ENCODE measurements at regions not wholly inside any gene's neighbourhood (a gene's known extent, or its start where the extent isn't known, plus 50 kb on each side); places are given as distances from the start of the nearest gene placed in this dataset.
"Not testable (repeated sequence)": the region's sequence is repeated elsewhere in the genome, so short reads cannot be mapped to it uniquely, and the experiment has no call there.

DNA sequence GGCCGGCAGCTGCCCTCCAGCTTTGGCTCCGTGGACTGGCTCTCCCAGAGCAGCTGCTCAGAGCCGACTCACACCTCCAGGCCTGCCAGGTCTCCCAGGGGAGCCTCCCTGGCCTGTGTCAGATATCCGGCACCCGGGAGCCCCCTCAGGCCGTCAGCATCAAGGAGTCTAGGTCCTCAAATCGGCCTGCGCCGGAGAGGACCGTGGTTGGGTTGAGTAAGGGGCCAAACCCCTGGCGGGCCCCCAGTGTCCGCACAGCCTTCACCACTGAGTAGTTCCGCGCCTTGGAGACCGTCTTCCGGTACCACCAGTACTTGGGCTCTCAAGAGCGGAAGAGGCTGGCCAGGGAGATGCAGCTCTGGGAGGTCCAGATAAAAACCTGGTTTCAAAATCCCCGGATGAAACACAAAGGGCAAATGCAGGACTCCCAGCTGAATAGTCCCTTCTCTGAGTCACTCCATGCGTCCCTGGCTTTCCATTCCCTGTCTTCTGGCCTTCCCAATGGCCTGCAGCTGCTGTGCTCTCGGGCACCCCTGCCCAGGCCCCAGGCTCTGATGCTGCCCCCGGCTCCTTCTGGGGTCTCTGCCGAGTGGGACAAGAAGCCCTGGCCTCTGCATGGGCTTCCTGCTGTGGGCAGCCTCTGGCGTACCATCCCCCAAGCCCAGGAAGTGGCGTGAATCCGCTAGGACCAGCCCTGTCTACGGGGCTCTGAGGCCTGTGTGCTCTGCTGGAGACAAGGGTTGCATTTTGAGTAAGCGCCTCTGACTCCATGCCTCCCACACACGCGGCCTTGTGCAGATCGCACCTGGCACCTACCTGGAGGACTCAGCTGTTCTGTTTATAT lies 245.1 kb upstream of the ATXN7L3B start:
- no peak for DNase-seq

DNA sequence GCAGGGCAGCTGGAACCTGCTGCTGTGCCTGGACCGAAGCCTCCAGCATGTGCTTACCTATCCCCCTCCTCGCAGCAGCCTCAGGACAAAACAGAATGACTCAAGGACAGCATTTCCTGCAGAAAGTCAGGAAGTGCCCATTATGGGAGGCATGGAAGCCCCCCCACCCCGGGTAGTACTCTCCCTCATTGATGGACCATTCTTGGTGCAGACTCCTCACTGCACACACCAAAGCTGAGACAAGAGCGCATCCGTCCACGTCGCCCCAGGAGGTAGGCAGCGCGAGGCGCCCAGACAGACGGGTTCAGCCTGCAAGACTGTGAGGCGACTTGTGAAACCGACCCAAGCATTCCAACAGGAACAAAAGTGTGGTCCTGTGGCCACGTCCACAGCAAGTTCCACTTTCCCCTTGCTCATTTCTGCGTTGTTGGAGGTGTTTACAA lies 243.9 kb upstream of the ATXN7L3B start:
- DNase-seq, result no peak

DNA sequence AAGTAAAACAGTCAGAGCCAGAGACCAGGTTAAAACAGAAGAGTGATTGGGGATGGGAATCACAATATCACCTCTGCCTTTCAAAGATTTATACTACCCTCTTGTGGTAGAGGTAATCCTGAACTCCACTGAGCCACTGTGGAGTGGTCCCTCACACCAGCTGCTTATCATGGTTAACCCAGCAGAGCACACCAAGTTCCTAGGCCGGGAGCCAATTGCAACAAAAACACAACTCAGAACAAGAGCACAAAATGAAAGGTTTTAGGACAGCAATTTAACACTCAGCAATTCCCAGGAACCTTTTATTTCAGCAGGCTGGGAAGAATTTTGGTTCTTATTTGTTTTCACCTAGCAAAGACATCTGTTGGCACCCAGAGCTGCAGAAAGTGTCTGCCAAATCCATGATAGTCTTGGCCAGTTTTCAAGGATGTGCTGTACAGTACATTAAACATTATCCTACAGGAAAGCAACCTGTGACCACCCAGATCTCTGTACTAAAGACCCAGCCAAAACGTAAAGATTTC lies 220.5 kb upstream of the ATXN7L3B start:
- no peak for DNase-seq

DNA sequence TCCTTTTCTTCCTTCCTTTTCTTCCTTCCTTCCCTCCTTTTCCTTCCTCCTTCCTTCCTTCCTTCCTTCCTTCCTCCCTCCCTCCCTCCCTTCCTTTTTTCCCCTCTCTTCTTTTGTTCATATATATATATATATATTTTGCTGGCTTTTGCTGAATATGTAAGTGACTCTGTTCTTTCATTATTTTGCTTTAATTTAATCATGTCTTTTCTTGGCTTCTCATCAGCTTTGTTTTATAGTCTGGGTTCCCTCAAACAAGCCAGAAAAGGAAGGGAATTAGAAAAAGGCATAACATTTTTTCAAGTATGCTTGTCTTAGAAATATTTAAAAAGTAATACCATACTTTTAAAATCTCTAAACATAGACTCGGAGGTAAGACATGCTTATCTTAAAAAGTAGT lies 219.9 kb upstream of the ATXN7L3B start:
- DNase-seq, result no peak

DNA sequence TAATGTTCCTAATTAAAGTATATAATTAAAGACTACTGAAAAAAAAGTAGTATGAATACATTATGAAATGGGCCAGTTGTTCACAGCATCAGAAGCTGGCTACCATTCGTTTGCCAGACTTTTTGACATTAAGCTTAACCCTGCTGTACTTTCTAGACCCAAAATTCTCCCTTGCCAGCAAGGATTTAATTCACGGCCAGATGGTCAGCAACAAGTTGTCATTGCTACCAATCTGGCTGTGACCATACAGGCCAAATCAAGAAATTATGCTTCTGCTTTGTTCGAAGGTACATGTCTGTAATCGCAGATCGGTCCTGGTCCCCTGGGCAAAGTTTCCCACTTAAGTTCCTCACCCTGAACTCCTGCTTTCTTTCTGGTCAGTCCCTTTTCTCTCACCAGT lies 217.7 kb upstream of the ATXN7L3B start:
- DNase-seq, result no peak

DNA sequence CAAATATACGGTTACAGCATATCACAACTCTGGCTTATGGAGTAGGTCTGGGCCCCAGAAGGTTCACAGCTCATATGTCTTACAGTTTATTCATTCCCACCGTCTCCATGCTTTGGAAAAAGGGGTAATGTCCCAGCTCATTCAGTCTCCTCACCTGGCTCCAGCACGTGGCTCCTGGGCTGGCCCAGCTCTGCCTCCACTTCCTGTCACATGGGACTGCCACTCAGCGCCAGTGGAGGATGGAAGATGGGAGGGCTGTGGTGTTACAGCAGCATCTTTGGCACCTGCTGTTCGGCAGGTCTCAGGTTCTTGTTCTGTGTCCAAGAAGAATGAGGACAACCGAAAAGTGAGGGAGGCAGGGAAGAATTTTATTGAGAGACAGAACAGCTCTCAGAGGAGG lies 216.3 kb upstream of the ATXN7L3B start:
- DNase-seq, result no peak

DNA sequence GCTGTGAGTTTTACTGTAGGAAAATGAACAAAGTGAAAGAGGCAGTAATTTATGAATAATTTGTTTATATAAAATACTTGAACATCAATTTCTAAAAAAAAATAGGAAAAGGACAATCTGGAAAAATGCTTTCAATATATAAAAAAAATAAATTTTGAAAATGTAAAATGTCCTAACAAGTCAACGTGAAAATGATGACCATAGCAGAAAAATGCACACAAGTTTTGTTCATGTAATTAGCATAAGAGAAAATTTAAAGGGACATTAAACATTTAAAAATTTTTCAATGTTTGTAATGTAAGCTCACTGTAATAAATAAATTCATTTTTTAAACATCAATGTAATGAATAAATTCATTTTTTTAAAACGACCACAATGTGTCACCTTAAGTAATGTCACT lies 214.8 kb upstream of the ATXN7L3B start:
- no peak for DNase-seq

DNA sequence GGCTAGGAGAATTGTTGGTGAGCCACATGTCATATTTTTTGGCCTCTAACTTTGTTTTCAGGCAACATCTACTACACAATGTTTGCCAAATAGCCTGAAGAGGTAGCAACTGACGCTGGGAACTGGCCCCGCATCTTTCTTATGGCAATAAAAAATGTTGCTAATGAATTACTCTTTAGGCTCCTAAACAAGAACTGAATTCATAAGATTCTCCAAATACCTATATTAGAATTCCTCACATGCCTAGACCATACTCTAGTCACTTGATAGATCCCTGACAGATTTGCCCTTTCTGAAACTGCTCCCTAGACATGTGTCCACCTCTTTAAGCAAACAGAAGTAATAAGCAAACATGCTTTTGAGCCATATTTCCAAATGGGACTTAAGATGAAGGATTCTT lies 209.0 kb upstream of the ATXN7L3B start:
- DNase-seq, result peak; percentile 8

DNA sequence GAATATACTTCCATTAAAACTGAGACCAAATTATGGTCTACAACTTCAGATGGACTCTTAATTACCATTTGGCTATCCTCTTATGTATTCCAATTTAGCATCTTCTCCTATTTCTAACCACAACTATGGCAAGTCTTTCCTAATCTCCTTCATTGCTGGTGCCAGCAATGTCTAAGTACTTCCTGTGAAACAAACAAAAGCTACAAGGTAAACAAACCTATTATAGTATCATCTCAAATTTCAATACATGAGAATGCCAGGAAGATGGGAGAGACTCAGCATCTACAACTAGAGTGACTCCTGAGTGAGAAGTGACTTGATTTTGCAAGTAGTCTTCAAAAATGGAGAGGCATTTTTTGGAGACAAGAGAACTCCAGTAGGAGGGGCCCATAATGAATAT lies 202.9 kb upstream of the ATXN7L3B start:
- DNase-seq, result no peak

DNA sequence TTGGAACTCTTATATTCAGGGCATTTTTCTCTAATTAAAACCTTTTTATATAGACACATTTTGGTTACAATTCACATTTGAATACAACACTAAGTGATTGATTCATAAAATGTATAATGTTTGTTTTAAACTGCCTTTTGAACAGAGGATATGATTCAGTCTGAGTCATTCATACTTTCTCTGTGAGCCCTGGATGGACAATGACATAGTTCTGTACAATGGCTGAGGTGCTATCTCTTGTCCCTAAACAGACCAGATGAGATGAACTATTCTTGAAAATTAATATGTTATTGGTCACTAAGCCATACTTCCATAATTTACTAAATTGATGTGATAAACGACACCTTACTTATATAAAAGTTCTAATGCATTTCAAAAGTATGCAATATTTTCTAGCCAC lies 199.7 kb upstream of the ATXN7L3B start:
- peak; percentile 64 for DNase-seq

DNA sequence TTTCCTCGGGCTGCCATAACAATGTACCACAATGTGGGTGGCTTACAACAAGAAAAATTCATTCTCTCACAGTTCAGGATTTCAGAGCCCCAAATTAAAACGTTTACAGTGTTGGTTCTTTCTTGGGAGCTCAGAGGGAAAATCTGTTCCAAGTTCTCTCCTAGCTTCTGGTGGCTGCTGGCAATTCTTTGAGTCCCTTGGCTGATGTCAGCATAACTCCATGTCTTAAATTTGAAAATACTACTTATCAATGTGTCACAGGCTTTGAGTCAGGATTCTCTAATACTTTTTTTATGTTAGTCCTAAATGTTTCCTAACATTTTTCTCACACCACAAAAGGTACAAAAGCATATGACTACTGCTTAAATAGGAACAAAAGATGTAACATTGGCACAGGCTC lies 198.4 kb upstream of the ATXN7L3B start:
- no peak for DNase-seq

DNA sequence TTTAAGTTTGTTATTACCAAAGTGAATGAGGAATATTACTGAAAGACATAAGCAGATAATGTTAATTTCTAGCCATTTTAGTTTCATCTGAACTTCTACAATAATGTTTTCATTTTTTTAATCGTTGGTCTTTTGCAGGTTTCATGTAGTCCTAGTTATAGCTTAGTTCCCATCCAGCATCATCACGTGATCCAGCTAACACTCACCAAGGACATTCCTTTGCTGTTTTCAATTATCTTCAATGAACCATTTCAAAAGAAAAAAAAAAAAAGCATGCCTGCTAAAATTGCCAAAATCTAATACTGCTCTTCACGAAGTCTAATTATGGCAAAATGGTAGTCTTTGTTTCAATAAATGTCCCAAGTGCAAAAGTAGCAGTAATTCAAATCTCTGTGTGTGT lies 187.7 kb upstream of the ATXN7L3B start:
- DNase-seq, result peak; percentile 23

DNA sequence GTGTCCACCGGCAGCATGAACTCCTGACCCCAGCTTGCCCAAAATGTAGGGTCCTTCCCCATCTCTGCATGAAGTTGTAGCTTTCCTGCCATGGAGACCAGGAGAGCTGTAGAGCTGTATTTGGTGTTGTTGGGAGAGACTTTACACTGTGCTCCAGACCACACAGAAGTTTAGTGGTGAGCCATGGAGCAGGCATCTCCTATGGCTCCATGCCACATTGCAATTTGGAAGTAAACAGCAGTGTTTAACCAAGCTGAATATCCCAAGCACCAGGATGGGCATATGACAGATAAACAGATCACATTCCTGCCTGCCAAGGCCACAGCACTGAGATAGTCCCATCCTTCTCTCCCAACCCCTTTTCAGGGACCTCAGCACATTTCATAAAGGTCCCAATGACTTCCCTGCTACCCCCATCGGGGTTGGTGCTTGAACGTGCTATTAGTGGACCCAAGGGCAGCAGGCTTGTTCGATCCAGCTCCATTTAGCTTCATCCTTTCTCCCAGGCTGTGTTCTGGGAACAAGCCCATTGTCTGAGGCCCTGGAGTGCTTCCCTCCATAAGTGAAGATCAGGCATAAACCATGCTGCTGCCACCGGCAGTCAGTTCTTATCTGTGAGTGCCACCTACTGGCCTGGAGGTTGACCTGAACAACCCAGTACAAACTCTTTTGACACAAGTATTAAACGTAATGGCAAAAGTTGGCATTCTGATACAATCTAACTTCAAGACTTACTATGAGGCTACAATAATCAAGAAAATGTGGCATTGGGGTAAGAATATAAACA lies 172.3 kb upstream of the ATXN7L3B start:
- DNase-seq, result peak; percentile 59

DNA sequence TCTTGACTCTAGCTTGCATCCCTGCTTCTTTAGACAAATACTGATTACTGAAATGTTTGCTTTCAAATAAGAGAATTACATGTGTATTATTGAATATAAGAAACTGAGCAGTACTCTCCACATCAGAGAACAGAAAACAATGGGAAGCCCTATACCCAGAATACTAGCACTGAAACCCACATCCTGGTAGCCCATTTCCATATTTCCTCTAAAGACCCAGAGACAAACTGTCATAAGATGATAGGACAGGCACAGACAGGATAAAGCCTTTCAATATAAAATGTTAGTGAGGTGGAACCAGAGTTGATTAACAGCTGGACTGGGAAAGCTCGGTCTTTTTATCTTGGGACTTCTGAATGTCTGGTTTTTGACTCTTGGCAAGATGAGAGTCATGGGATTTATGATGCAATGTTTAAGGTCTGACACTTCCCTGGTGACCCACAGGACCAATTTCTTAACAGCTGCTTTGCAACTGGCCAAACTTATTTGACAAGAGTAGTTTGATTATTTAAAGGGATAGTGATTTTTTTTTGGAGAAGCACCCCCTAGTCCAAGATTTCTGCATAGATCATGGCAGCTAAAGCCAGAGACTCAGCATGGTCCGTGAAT lies 166.9 kb upstream of the ATXN7L3B start:
- DNase-seq, result no peak

DNA sequence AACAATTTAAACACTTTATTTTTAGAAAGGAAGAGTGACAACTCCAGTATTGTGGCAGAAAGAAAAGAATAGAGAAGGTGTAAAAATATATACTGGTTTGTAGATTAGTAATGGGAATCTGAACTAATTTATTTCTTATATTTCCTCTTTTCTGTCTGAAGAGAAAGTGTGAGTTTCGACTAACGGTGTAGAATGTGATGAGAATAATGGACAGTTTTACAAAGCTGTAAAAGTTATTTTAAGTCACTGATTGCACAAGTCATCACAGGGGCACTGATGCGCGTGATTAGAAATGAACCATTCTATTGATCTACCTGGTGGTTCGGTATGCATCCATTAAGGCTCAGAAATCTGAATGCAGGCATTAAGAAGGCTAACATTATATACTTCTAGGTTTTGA lies 158.5 kb upstream of the ATXN7L3B start:
- DNase-seq, result no peak

DNA sequence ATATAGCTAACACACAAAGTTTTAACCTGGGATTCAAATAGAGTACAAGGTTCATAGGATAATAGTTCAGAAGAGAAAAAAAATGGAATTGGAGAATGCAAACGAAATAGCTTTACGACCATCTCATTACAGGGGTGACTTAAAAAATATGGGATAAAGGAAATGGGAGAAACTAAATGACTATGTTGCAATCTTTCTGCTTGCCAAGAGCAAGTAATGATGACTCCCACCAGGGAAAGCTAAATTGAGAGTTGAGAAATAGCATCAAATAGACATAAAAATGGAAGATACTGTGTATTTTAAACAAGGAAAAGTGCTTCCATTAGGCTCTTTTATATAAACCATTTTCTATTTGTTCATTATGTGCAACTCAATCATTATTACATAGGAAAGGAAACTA lies 155.7 kb upstream of the ATXN7L3B start:
- DNase-seq, result no peak

DNA sequence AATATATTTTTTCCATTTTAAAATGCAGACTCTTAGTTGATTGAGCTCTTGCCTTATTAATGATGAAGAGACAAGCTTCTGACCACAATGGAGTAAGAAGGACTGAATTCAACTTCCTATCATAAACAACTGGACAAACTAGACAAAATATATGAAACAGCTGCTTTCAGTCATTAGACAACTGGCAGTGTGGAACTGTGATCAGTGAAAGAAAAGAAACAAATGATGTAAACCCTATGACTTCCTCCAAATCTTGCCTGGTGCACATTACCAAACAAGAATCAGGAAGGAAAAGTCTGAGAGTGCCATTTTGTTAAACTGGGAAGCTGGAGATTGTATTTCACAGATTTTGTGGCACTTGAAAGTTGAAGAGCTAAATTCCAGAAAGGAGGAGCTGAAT lies 154.7 kb upstream of the ATXN7L3B start:
- no peak for DNase-seq

DNA sequence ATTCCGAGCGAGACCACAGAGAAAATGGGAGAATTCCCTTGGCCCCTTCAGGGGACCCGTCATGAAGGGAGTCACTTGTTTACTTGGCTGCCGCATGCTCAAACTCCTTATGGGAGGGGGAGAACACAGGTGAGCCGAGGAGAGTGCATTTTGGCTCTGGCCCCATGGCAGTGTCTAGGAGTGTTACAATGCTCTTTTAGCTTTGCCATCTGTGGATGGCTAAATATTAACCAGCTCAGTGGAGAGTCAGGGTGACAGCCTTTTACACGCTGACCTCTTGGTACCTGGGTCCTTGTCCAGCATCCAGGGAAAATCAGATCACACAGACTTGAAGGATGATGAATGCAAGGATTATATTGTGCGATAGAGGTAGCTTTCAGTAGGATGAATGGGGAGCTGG lies 146.4 kb upstream of the ATXN7L3B start:
- DNase-seq, result no peak

DNA sequence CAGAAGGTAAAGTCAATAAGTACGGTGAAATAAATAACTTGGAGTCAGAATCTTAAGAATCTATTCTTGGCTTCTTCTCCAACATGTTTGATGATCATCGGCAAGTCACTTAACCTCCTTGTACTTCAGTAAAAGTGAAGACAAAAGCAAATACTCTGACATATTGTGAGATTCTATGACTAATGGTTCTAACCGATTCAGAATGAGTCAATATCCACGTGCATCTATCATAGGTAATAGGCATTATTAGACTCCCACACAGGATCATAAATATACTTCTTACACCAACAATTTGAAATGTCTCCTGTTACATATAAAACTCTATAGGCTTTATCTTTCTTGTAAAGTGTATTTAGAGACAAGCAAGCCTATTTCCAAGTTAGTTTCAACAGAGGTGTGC lies 144.4 kb upstream of the ATXN7L3B start:
- no peak for DNase-seq

DNA sequence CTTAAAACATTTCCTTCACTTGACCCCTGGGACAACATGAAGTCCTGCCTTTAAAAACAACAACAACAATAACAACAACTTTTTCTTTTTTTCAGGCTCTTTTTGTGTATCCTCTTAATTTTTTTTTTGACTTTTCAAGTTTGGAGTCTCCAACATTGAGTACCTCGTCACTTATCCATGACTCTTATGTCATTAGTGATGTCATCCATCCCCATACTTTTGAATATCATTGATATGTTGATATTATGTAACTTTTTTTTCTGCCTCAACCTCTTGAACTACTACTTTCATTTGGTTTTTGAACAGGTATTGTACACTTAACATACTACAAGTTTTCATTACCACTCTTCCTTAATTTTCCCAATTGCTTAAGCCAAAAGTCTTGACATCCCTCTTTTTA lies 143.0 kb upstream of the ATXN7L3B start:
- no peak for DNase-seq

DNA sequence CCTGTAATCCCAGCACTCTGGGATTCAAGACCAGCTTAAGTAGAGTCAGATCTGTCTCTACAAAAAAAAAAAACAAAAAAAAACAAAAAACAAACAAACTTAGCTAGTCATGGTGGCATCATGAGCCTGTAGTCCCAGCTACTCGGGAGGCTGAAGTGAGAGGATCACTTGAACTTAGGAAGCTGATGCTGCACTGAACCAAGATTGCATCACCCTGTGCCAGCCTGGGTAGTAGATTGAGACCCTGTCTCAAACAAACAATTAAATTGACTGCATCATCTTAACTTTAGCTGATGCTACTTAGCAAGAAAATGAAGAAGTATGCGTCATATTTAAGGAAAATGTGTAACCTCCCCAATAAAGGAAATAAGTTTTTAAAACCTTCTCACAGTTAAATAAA lies 136.6 kb upstream of the ATXN7L3B start:
- DNase-seq, result no peak

DNA sequence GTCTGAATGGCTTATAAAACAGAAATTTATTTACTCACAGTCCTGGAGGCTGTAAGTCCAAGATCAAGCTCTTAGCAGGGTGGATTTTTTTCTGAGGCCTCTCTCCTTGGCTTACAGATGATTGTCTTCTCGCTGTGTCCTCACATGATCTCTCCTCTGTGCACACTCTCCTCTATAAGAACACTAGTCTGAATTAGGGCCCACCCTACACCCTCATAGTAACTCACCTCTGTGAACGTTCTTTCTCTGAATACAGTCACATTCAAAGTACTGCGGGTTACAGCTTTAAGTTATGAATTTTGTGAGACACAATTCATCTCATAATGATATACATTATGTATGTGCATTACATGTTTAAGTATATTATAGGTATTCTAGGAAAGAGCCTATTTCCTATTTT lies 135.7 kb upstream of the ATXN7L3B start:
- no peak for DNase-seq

DNA sequence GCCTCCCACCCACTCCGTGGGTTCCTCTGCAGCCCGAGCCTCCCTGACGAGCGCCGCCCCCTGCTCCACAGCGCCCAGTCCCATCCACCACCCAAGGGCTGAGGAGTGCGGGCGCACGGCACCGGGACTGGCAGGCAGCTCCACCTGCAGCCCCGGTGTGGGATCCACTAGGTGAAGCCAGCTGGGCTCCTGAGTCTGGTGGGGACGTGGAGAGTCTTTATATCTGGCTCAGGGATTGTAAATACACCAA lies 134.5 kb upstream of the ATXN7L3B start:
- DNase-seq, result not testable (repeated sequence)

DNA sequence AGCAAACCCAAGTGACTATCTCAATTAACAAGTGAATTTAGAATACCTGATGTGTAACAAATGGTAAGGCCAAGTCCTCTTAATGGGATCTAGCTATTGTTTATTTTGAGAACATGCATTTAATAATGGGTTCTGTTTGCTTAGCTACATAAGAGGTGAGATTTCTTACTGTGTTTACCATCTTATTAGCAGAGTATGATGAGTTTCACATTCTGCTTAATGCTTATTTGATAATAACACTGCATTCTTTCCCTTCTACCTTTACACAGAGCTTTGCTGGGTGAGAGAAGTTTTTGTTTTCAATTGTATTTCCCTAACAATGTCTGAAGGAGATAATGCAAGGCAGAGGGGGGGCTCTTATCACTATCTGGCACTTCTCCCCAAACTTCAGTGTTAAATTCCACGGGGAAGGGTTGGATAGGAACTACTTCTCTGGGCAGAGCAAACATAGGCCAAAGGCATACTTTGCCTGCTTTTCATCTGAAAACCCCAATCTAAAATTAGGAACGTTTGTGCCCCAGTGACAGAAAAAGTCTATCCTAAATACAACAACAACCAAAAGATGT lies 129.0 kb upstream of the ATXN7L3B start:
- DNase-seq, result no peak
